CD14-positive monocyte (primary cell): ENCODE measurements at regions not wholly inside any gene's neighbourhood (a gene's known extent, or its start where the extent isn't known, plus 50 kb on each side); places are given as distances from the start of the nearest gene placed in this dataset.
"Not testable (repeated sequence)": the region's sequence is repeated elsewhere in the genome, so short reads cannot be mapped to it uniquely, and the experiment has no call there.

Source experiments
- DNase-seq, 3 donors: peaks; one replicate each; pipeline ENCODE4 v3.0.0-alpha.2; 2011 to 2022
- H2AFZ ChIP-seq: 2 replicates; pipeline ENCODE4 v1.6.0; 2012; ENCODE audit warnings: mild to moderate bottlenecking, low read depth, low read length, inconsistent platforms; ENCODE audit not compliant: insufficient read depth, poor library complexity, severe bottlenecking
- H3K27ac ChIP-seq, 2 donors: 1 replicate in 1 of 2; 2 replicates in 1 of 2; pipeline ENCODE4 v1.5.1; 2012 to 2013; ENCODE audit warnings: low read length in 2 of 2, control low read depth in 1 of 2, inconsistent platforms in 1 of 2, low read depth in 1 of 2, mild to moderate bottlenecking in 1 of 2
- H3K27me3 ChIP-seq, 2 donors: one replicate each; pipeline versions ENCODE4 v1.6.0 to v1.6.1; 2011 to 2013; ENCODE audit warnings: low read length in 2 of 2; ENCODE audit not compliant: control insufficient read depth in 2 of 2, insufficient read depth in 2 of 2
- H3K36me3 ChIP-seq, 2 donors: replicated peaks in 1 of 2; 1 replicate in 1 of 2; 2 replicates in 1 of 2; pipeline versions ENCODE4 v1.5.1 to v1.6.1; 2012 to 2013; ENCODE audit warnings: low read length in 2 of 2, control low read depth in 1 of 2, inconsistent platforms in 1 of 2, mild to moderate bottlenecking in 1 of 2; ENCODE audit not compliant: insufficient read depth in 2 of 2, control insufficient read depth in 1 of 2
- H3K4me1 ChIP-seq, 2 donors: 1 replicate in 1 of 2; 2 replicates in 1 of 2; pipeline versions ENCODE4 v1.5.1 to v1.6.1; 2012 to 2013; ENCODE audit warnings: low read length in 2 of 2, control low read depth in 1 of 2, inconsistent platforms in 1 of 2, mild to moderate bottlenecking in 1 of 2, moderate library complexity in 1 of 2; ENCODE audit not compliant: insufficient read depth in 2 of 2, control insufficient read depth in 1 of 2
- H3K4me2 ChIP-seq: replicated peaks from 2 replicates; pipeline ENCODE3; 2012; ENCODE audit warnings: low read length, moderate library complexity, mild to moderate bottlenecking; ENCODE audit not compliant: poor library complexity, severe bottlenecking; ENCODE audit errors: extremely low read depth
- H3K4me3 ChIP-seq, 3 experiments: fragments of 200-600 bp in 1 of 3; sonication (generic) in 1 of 3; replicated peaks in 1 of 3; 1 replicate in 2 of 3; 2 replicates in 1 of 3; pipeline ENCODE4 v1.5.1; 2011 to 2013; ENCODE audit warnings: low read length in 3 of 3, mild to moderate bottlenecking in 3 of 3, control low read depth in 2 of 3, low read depth in 2 of 3, inconsistent platforms in 1 of 3, moderate library complexity in 1 of 3
- H3K79me2 ChIP-seq: 2 replicates; pipeline ENCODE4 v1.6.0; 2012; ENCODE audit warnings: mild to moderate bottlenecking, control low read depth, inconsistent platforms, low read length, moderate library complexity; ENCODE audit not compliant: insufficient read depth
- H3K9ac ChIP-seq: 2 replicates; pipeline ENCODE4 v1.6.0; 2017; ENCODE audit warnings: low read length, mild to moderate bottlenecking; ENCODE audit not compliant: insufficient read depth, poor library complexity, severe bottlenecking
- H3K9me3 ChIP-seq, 2 donors: replicated peaks in 1 of 2; 1 replicate in 1 of 2; 2 replicates in 1 of 2; pipeline versions ENCODE4 v1.5.1 to v1.6.1; 2012 to 2013; ENCODE audit warnings: low read length in 2 of 2, control low read depth in 1 of 2; ENCODE audit not compliant: control insufficient read depth in 1 of 2, insufficient read depth in 1 of 2
- H4K20me1 ChIP-seq: 2 replicates; pipeline ENCODE4 v1.6.0; 2012; ENCODE audit warnings: mild to moderate bottlenecking, low read length, control low read depth, moderate library complexity; ENCODE audit not compliant: insufficient read depth
- H3K27ac Mint-ChIP-seq, 7 donors: one replicate each; pipeline ENCODE4 v1.8.0; 2020; ENCODE audit warnings: mild to moderate bottlenecking in 7 of 7, mixed read lengths in 7 of 7, moderate library complexity in 6 of 7, inconsistent platforms in 2 of 7
- H3K27me3 Mint-ChIP-seq, 3 donors: one replicate each; pipeline ENCODE4 v1.8.0; 2021 to 2022; ENCODE audit warnings: low read depth in 3 of 3, mild to moderate bottlenecking in 3 of 3, mixed read lengths in 3 of 3, moderate library complexity in 3 of 3, inconsistent platforms in 1 of 3
- H3K36me3 Mint-ChIP-seq, 2 donors: one replicate each; pipeline ENCODE4 v1.8.0; 2020; ENCODE audit warnings: mixed read lengths in 2 of 2, inconsistent platforms in 1 of 2, mild to moderate bottlenecking in 1 of 2
- H3K4me1 Mint-ChIP-seq: one replicate; pipeline ENCODE4 v1.8.0; 2020; ENCODE audit warnings: mild to moderate bottlenecking, mixed read lengths
- H3K4me3 Mint-ChIP-seq, 2 donors: one replicate each; pipeline ENCODE4 v1.8.0; 2020; ENCODE audit warnings: mild to moderate bottlenecking in 2 of 2, mixed read lengths in 2 of 2, moderate library complexity in 1 of 2
- H3K9me3 Mint-ChIP-seq, 7 donors: one replicate each; pipeline ENCODE4 v1.8.0; 2020 to 2022; ENCODE audit warnings: mixed read lengths in 7 of 7, mild to moderate bottlenecking in 6 of 7, moderate library complexity in 6 of 7, inconsistent platforms in 2 of 7
- WGBS: methylation state at CpG from one replicate; pipeline ENCODE4 v1.1.5; 2013; ENCODE audit warnings: missing lambda C conversion rate; ENCODE audit not compliant: insufficient coverage; 5-methylcytosine and 5-hydroxymethylcytosine counted together
- intact Hi-C, 2 donors: fragments of 100-400 bp; cut with micrococcal nuclease; formaldehyde crosslinking; loops; one replicate each; pipeline versions ENCODE4 v1.15.0 to v1.15.1; 2023
- TF ChIP-seq, protein P1 (sequence below): fragments of 200-600 bp; IDR thresholded peaks from one replicate; pipeline ENCODE4 v1.8.0; 2022; ENCODE audit warnings: antibody characterized with exemption, mild to moderate bottlenecking

GRCh38 chr18:39571511-39571910 lies 2005.9 kb upstream of the CELF4 start:
- intact Hi-C loops, result no loop called here
- no peak for DNase-seq

GRCh38 chr18:39565551-39566230 lies 2000.1 kb upstream of the CELF4 start:
- H3K27ac ChIP-seq, intact Hi-C loops, H3K27me3 Mint-ChIP-seq, H3K9me3 Mint-ChIP-seq, H2AFZ ChIP-seq, H3K4me1 ChIP-seq, H3K4me2 ChIP-seq, H4K20me1 ChIP-seq, H3K4me1 Mint-ChIP-seq, H3K79me2 ChIP-seq, H3K36me3 ChIP-seq, H3K4me3 Mint-ChIP-seq, H3K9ac ChIP-seq, H3K9me3 ChIP-seq, H3K4me3 ChIP-seq, H3K36me3 Mint-ChIP-seq, H3K27me3 ChIP-seq, H3K27ac Mint-ChIP-seq, DNase-seq: not testable (repeated sequence)
- WGBS, result no CpG with 5 or more reads among the region's 32 CpGs

More at GRCh38 chr18:39571511-39571910, 2005.9 kb upstream of the CELF4 start:
- H3K4me2 ChIP-seq, result no peak overlapping the region
- no peaks in the 10 kb centered on the region for H3K27me3 ChIP-seq
- H3K9me3 ChIP-seq, result no peaks in the 10 kb centered on the region
- no peaks in the 10 kb centered on the region for H3K36me3 Mint-ChIP-seq
- no CpG with 5 or more reads among the region's 5 CpGs for WGBS
- no peak overlapping the region for H3K9ac ChIP-seq
- H3K79me2 ChIP-seq, result no peaks in the 10 kb centered on the region
- no peaks in the 10 kb centered on the region for H3K4me1 Mint-ChIP-seq
- no peak overlapping the region for H3K4me3 ChIP-seq
- H3K36me3 ChIP-seq, result no peaks in the 10 kb centered on the region
- peaks cover 0 to 1% (median 0%) of the 10 kb centered on the region in 3 donors for H3K27me3 Mint-ChIP-seq
- no peak overlapping the region for H3K4me3 Mint-ChIP-seq
- H4K20me1 ChIP-seq, result no peaks in the 10 kb centered on the region
- no peaks in the 10 kb centered on the region for H3K4me1 ChIP-seq
- TF ChIP-seq, protein P1, sequence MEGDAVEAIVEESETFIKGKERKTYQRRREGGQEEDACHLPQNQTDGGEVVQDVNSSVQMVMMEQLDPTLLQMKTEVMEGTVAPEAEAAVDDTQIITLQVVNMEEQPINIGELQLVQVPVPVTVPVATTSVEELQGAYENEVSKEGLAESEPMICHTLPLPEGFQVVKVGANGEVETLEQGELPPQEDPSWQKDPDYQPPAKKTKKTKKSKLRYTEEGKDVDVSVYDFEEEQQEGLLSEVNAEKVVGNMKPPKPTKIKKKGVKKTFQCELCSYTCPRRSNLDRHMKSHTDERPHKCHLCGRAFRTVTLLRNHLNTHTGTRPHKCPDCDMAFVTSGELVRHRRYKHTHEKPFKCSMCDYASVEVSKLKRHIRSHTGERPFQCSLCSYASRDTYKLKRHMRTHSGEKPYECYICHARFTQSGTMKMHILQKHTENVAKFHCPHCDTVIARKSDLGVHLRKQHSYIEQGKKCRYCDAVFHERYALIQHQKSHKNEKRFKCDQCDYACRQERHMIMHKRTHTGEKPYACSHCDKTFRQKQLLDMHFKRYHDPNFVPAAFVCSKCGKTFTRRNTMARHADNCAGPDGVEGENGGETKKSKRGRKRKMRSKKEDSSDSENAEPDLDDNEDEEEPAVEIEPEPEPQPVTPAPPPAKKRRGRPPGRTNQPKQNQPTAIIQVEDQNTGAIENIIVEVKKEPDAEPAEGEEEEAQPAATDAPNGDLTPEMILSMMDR, result peak; percentile 27
- no peak overlapping the region for H2AFZ ChIP-seq
- H3K27ac ChIP-seq, result no peak overlapping the region
- no peak overlapping the region for H3K27ac Mint-ChIP-seq
- peaks cover 0 to 2% (median 0%) of the 10 kb centered on the region in 7 donors for H3K9me3 Mint-ChIP-seq
